ENCODE measurements at regions not wholly inside any gene's neighbourhood (a gene's known extent, or its start where the extent isn't known, plus 50 kb on each side); places are given as distances from the start of the nearest gene placed in this dataset.

GRCh38 chr14:38786921-38787320 lies 316.1 kb downstream of the SEC23A start:
- CTCF ChIA-PET, result no interaction called here

GRCh38 chr14:38777401-38777800 lies 325.6 kb downstream of the SEC23A start:
- ChIA-PET CTCF (no interaction called here), POLR2A (no interaction called here)

More at GRCh38 chr14:38786921-38787320, 316.1 kb downstream of the SEC23A start:
- POLR2A ChIA-PET, result no interaction called here

- ChIA-PET CTCF (no interaction called here), POLR2A (no interaction called here)
Observed at GRCh38 chr14:38775986-38776385, 327.0 kb downstream of the SEC23A start.

- POLR2A ChIA-PET, result no interaction called here
- CTCF ChIA-PET, result no interaction called here
Observed at GRCh38 chr14:38774162-38774561, 328.9 kb downstream of the SEC23A start.

- ChIA-PET POLR2A (no interaction called here), CTCF (no interaction called here)
Observed at GRCh38 chr14:38770251-38770650, 332.8 kb downstream of the SEC23A start.

- ChIA-PET POLR2A (no interaction called here), CTCF (no interaction called here)
Observed at GRCh38 chr14:38762845-38763244, 340.2 kb downstream of the SEC23A start.

GRCh38 chr14:38762426-38762825 lies 340.6 kb downstream of the SEC23A start:
- POLR2A ChIA-PET, result no interaction called here
- CTCF ChIA-PET, result no interaction called here

GRCh38 chr14:38761033-38761432 lies 342.0 kb downstream of the SEC23A start:
- CTCF ChIA-PET, result no interaction called here
- POLR2A ChIA-PET, result no interaction called here

GRCh38 chr14:38758661-38759060 lies 344.4 kb downstream of the SEC23A start:
- POLR2A ChIA-PET, result no interaction called here
- CTCF ChIA-PET, result no interaction called here

- POLR2A ChIA-PET, result no interaction called here
- CTCF ChIA-PET, result no interaction called here
Observed at GRCh38 chr14:38755036-38755435, 348.0 kb downstream of the SEC23A start.

GRCh38 chr14:38752750-38753149 lies 350.3 kb downstream of the SEC23A start:
- CTCF ChIA-PET, result no interaction called here
- POLR2A ChIA-PET, result no interaction called here

- ChIA-PET POLR2A (no interaction called here), CTCF (no interaction called here)
Observed at GRCh38 chr14:38752341-38752740, 350.7 kb downstream of the SEC23A start.

- POLR2A ChIA-PET, result no interaction called here
- CTCF ChIA-PET, result no interaction called here
Observed at GRCh38 chr14:38751459-38751858, 351.6 kb downstream of the SEC23A start.

GRCh38 chr14:38749936-38750335 lies 353.1 kb downstream of the SEC23A start:
- CTCF ChIA-PET, result no interaction called here
- POLR2A ChIA-PET, result no interaction called here

- POLR2A ChIA-PET, result no interaction called here
- CTCF ChIA-PET, result no interaction called here
Observed at GRCh38 chr14:38745861-38746260, 357.2 kb downstream of the SEC23A start.

GRCh38 chr14:38743966-38744584 lies 359.0 kb downstream of the SEC23A start:
- POLR2A ChIA-PET, result no interaction called here
- CTCF ChIA-PET, result no interaction called here

GRCh38 chr14:38737686-38738407 lies 365.2 kb downstream of the SEC23A start:
- ChIA-PET POLR2A (no interaction called here), CTCF (no interaction called here)

- ChIA-PET CTCF (no interaction called here), POLR2A (no interaction called here)
Observed at GRCh38 chr14:38735005-38735404, 368.0 kb downstream of the SEC23A start.

GRCh38 chr14:38731962-38732361 lies 371.1 kb downstream of the SEC23A start:
- ChIA-PET CTCF (no interaction called here), POLR2A (no interaction called here)

GRCh38 chr14:38730420-38730819 lies 372.6 kb downstream of the SEC23A start:
- POLR2A ChIA-PET, result no interaction called here
- CTCF ChIA-PET, result no interaction called here

- CTCF ChIA-PET, result no interaction called here
Observed at GRCh38 chr14:38727731-38728130, 375.3 kb downstream of the SEC23A start.

GRCh38 chr14:38724621-38725020 lies 378.4 kb downstream of the SEC23A start:
- CTCF ChIA-PET, result no interaction called here
- POLR2A ChIA-PET, result no interaction called here

More at GRCh38 chr14:38727731-38728130, 375.3 kb downstream of the SEC23A start:
- POLR2A ChIA-PET, result no interaction called here

Measured in activated CD8-positive, alpha-beta memory T cell treated with anti-CD3 and anti-CD28 coated beads for 36 hours (primary cell).